NCI-H1930 (cell line): ENCODE measurements at regions not wholly inside any gene's neighbourhood (a gene's known extent, or its start where the extent isn't known, plus 50 kb on each side); places are given as distances from the start of the nearest gene placed in this dataset.
A peak's percentile ranks its signal among the peaks of the same experiment; 100 is the strongest.
"Not testable (repeated sequence)": the region's sequence is repeated elsewhere in the genome, so short reads cannot be mapped to it uniquely, and the experiment has no call there.

Source experiments
- DNase-seq, 2 experiments: peaks; one replicate each; lab custom pipeline; 2025; lab: John Stamatoyannopoulos, UW

DNA sequence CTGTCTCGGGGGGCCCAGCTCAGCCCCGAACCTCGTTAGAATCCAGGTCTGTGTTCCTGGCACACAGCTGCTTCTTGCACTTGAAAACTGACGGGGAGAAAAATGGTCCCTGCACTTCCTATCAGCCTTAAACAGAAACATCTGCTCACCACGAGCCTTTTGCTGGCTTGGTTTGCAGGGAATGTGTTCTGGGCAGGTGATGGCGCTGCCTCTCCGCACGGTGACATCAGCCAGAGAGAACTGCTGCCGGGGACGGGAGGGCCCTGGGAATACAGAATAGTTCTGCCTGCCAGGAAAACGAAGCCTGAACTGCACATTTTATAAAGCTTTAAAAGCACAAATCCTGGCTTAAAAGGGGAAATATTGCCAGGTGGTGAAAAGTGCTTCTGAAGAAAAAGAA lies 622.5 kb downstream of the TYW1 start:
- peak in 1 of 2 experiments; percentile 19 for DNase-seq

DNA sequence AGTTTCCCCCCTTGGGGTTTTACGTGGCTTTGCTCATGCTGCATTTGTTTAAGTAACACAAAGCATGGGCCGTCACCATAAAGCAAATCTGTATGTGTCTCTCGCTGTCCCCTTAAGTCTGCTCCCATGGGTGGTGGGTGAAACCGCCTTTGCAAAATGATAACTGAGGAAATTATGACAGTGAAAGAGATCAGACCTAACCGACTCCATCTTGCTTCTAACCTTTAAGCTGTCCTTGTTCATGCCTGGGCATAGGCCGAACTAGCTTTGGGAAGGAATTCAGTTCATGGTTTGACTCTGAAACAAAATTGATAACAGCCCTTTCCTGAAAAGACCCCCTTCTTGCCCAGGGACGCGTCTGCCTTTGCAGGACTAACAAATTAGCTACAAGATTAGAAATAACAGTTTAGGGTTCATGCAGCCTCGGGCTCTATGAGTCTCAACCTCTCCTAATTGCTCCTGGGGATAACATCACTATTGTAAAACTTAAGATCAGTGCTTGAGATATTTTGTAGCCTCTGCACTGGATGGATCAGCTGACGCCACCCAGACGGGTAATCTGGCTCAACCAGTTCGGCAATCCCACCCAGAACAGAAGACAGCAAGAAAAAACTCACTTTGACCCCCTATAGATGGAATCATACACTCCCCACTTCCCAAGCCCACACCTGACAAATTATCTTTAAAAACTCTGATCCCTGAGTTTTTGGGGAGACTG lies 623.7 kb downstream of the TYW1 start:
- DNase-seq: no peak

DNA sequence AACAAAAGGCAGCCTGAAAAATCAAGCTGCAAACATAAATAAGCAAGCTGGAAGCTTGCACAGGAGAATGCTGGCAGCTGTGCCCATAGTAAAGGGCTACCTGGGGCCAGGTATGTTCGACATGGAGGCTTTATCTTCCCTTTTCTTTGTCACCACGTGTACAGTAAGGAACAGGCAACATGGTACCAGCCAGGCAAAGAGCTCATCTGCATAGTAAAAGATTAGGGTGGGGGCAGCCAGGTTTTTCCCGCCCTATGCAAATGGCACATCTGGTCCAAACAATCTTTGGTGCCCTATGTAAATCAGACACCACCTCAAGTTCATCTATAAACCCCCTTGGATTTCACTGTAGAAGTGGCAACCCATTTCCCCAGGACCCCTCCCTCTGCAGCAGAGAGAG lies 625.1 kb downstream of the TYW1 start:
- no peak for DNase-seq

DNA sequence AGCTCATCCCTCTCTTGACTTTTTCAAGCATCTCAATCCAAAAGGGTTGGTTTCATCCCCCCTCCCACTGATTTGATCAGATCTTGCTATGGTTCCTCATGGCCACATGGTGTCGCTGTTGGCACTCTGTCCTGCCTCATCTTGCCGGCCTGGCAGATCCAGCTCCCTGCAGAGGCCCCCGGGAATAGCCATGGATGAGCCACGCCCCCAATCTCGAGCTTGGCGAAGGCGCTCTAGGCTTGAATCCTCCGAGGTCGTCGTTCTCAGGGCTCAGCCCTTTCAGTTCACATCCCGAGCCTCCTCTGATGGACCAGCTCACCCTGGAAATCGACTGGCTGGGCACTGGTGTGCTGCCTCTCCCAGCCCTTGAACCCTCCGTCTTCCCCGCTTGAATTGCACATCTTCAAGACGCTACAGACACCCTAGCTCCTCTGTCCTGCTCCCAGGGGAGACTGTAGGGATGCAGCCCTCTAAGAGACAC lies 628.7 kb downstream of the TYW1 start:
- peak; percentile 71 to 75 for DNase-seq

DNA sequence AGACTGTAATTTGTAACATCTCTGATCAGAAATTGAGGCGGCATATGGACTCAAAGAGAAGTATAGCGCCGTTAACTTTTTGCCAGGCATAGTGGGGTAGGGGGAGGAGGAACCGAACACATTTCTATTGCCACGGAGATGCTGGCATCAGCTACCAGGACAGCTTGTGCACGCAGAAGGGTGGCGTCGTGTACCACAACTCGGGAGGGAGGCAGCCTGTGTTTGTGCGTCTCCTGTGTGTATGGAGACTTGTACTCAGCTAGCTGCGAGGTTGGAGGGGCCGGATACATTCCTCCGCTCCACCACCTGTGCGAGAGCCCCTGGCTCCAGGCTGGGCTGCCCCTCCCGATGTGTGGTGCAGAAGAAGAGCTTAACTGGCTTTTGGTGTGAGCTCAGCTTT lies 634.8 kb downstream of the TYW1 start:
- no peak for DNase-seq

DNA sequence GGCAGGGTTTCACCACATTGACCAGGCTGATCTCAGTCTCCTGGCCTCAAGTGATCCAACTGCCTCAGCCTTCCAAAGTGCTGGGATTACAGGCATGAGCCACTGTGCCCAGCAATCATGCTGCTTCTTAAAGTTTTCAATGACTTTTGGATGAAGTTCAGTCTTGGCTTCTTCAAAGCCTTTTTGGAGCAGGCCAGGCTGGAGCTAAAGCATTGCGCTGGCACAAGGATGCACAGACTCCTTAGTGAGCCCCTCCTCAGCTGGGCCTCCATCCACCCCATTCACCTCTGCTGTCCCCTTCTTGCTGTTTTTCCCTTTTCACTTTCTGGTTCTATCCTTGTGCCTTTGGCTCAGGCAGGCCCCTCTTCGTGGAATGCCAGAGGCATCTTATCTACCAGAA lies 638.6 kb downstream of the TYW1 start:
- no peak for DNase-seq

DNA sequence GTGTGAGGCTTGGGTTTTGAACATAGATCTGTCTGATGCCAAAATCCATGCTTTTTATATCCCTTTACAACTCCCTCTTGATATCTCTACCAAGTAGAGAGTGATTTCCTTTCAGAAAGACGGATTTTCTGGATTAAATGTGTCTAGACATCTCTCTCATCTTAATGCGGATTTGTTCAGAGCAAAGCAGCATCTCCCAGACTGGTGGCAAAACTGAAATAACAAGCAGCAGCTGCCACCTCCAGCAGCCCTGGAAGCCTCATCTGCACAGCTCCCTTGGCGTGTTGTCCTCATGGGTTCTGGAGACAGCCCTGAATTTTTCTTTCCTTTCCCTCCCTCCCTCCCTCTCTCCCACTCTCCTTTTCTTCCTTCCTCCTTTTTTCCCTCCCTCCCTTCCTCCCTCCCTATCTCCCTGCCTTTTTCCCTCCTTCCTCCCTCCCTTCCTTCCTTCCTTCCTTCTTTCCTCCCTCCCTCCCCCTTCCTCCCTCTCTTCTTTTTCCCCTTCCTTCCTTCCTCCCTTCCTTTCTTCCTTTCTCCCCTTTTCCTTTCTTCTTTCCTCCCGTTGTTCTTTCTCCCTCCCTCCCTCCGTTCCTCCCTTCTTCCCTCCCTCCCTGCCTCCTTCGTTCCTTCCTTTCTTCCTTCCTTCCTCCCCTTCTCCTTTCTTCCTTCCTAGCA lies 639.9 kb downstream of the TYW1 start:
- DNase-seq: no peak

DNA sequence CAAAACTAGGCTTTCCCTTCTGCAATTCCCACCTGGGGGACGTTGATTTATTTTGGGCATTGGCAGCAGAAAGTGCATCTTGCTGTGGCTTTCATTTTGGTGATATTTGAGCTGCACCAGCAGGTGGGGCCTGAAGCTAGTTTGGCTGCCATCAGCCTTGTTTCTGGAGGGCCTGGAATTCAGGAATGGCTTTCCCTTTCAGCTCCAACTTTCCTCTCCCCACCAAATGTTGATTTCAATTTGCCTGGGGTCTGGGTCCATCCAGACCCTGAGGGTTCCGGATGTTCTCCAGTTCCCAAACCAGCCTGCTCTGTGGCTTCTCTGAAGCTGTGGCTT lies 640.4 kb downstream of the TYW1 start:
- peak in 1 of 2 experiments; percentile 17 for DNase-seq

DNA sequence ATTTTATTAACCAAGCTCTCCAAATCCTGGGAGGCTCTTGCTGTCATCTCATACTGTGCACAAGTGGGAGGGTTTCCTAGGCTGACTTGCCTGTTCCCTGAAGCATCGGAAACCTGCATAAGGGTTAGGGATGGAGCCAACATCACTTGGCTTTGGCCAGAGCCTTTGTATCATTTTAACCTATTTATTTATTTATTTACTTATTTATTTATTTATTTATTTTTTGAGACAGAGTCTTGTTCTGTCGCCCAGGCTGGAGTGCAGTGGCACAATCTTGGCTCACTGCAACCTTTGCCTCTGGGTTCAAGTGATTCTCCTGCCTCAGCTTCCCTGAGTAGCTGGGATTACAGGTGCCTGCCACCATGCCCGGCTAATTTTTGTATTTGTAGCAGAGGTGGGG lies 645.9 kb downstream of the TYW1 start:
- DNase-seq: not testable (repeated sequence)

DNA sequence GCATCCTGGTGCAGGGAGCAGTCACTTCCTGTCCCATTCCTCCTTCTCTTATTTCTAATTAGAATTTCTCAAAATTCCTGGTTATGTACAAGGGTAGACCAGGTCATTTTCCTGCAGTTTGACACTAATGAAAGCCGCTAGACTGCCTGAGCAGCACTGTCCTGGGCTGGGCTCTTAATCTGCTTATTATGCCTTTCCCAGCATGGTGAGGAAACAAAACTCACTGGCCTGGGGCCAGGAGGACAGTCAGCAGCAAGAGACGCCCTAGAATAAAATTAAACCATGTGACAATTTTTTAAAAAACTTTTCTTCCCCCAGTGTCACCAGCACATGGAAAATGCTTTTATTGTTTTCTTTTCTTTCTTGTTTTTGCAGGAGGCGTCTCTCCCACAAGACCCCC lies 647.5 kb downstream of the TYW1 start:
- DNase-seq: no peak

DNA sequence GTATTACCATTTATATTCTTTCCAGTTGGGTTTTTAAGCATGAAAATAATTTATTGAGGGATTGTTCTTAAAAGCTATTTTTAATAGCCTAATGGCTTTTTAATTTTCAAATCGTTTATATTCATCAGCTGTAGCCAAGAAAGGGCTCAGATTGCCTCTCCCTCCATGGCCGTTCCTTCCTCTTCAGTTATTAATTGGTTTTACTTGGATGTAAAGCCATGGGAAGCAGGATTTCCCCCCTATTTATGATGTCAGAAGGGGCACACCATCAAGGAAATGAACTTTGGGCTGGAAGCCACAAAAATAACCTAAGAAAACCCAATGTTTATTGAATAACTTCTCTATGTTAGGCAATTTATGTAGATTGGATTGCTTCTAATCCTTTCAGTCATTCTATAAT lies 656.3 kb downstream of the TYW1 start:
- no peak for DNase-seq

DNA sequence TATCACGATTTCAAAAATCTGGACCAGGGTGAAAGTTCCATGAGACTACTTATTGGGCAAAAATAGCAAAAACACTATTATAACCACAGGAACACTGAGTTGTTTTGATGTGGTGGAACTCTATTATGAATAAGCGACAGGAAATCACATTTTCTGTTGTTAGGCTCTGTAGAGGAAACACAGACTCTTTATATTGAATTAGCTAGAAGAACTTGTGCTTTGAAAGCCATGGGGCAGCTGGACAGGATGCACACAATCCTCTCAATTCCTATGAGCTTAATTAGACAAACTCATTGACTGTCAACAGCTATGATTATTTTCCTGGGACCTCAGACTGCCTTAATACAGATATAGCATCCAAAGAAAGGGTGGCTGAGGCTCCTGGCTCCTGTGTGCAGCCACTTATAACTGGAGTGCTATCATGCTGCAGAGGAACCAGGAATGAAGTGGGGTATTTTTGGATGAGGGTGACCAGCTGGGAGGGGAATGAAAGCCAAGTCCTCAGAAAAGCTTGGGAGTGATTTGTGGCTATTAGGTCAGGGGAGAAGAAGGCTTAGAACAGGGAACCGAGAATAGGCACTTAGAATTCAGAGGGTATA lies 657.3 kb downstream of the TYW1 start:
- DNase-seq: no peak

DNA sequence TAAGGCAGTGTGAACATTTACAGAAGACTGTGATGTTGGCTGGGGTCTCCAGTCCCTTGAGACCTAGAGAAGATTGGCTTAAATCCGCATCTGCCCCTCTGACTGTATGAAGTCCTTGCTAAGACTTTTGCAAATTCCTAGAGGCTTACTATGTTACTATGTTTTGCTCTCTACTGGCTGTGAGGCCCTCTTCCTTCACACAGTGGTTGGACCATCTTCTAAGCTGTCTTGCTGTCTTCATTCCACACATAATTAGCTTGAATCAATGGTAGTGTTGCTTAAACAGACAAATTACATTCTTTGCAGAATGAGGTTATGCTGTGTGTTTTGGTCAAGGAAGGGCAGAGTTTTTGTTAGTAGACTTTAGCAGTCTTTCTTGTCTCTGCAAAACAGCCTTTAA lies 658.0 kb downstream of the TYW1 start:
- no peak for DNase-seq

DNA sequence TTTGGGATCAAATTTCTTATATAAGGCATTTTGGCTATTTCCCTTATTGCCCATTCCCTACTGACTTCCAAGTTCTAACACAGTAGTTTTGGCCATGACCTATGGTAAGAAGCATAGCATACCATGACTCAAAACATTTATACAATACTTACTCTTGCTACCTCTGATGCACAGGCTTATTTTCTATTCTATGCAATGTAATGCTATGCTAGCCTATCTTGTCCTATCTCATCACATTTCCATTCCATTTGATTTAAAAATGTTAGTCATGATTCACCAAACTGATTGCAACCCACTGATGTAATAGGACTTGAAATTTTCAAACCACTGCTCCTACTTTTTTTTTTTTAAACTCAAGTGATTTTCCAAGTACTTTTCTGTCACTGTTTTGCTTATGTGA lies 658.5 kb downstream of the TYW1 start:
- DNase-seq: no peak

DNA sequence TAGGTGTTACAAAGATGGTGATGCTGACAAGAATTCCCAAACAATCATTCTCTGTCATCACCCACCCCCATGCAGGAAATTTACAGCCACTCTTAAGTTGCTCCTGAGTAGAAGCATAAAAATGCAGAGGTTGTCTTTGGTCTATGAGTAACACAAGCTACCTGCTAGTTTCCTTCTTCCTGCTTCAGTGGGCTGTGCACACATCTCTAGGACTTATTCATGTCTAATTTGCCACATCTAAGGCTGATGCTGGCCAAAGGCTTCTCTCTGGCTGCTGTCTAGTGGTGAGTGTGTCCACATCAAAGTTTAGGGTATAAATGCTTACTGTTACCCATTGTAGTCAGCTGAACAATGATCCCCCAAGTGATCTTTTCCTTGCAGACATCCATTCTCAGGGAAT lies 662.5 kb downstream of the TYW1 start:
- DNase-seq: no peak

DNA sequence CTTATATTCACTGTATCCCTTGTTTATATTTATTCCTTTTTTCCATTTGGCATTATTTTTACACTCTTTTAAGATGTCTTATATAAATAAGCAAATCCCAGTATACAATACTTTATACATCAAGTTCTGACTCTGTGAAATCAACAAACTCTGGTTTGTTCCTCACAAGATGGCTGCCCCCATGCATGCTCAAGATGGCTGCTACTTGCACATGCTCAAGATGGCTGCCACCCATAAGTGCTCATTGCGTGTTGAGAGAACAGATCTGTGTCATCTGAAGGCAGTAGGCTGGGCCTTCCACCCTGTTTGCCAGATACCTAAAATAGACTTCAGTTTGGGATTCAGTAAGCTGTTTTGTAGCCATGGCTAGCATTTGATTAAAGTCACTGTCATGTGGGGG lies 666.2 kb downstream of the TYW1 start:
- DNase-seq: no peak

DNA sequence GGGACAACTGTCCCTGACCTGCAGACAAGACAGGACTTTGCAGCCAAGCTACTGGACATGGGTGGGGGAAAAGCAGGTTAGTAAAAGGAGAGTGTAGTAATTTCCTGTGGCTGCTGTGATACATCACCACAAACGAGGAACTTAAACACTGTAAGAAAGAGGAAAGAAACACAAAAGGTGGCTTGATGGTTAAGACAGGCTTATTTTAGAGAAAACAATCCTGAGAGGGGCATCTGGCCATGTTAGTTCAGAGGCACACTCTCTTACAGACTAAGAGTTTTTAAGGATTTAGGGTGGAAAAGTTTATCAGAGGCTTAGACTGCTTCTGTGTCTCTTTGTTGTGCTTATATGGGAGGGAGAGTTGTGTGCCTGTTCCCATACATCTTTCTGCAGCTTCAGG lies 667.0 kb downstream of the TYW1 start:
- DNase-seq: no peak

DNA sequence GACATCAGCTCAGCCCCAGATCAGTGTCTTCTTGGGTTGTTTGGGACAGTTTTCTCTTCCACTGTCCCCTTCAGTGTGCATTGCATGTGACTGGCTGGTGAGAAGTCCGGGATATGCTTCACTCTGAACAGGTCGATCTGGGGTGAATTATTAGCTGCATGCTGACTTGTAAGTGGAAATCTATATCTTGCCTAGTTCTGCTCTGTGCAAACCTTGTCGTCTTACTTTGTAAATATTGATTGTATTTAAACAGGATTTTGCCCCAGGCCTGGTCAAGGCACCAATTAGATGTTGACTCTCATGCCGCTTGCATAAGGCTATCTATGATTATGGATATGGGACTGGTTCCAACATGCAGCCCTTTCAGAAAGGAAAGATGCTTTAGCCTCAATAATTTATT lies 669.7 kb downstream of the TYW1 start:
- DNase-seq: not testable (repeated sequence)

DNA sequence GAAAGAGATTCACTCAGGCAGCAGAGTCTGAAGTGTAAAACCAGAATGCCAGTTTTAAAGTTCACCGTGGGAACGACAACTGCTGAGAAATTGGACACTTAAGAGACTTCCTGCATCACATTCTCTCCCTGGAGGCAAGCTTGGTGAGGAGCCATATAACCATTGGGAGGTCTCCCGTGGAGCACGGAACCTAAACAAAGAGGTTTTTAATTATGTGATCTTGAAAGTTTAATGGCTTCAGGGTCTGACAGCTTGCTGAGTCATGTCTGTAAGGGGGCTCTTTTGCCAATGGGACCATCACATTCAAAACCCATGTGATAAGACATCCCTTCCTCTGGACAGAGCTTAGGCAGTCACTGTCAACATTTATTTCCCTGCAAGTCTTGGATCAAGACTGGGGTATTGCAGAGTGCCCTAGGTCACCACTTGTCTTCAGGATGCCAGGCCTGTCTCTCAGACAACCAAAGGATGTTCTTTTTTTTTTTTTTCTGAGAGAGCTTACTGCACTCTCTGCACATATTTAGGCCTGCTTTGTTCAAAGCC lies 674.4 kb downstream of the TYW1 start:
- no peak for DNase-seq

DNA sequence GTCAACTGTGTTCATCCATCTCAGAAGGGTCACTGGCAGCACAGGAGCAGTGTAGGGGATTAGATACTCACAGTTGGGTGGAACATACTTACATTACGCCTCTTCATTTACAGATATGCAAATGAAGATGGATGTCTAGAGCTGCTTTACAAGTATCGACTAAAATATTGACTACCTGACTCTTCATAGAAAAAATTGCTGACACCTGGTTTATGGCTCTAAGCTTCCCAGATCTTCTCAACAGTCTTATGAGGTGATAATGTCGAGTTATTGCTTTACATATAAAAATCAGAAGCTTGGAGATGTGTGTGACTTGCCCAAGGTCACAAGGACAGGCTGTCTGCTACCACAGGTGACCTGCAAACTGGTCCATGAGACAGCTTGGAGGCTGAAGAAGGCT lies 677.2 kb downstream of the TYW1 start:
- no peak for DNase-seq

DNA sequence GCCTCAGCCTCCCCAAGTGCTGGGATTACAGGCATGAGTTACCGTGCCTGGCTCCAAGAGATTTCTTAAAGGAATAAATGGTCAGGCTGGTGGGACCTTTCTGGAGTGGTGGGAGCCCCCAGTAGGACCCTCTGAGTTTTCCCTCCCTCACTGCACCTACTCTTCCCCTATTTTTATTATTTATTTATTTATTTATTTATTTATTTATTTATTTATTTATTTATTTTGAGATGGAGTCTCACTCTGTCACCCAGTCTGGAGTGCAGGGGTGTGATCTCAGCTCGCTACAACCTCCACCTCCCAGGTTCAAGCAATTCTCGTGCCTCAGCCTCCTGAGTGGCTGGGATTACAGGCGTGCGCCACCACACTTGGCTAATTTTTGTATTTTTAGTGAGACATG lies 678.2 kb downstream of the TYW1 start:
- not testable (repeated sequence) for DNase-seq

DNA sequence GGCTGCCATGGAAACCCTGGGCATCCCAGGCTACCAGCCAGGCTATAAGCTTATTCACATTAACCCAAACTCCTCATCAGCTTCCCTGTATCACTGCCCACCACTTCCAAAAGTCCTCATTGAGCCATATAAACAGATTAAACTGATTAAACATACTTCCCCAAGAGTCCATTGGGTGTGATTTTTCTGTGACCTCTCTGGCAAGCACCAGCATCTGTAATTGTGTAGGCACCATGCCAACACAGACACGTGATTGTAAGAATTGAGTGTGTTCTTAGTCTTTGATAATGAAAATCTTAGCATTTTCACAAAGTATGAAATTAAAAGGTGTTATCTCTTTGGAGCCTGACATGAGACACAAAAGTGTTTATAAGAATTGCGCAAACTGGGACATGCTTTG lies 679.3 kb downstream of the TYW1 start:
- DNase-seq: no peak

DNA sequence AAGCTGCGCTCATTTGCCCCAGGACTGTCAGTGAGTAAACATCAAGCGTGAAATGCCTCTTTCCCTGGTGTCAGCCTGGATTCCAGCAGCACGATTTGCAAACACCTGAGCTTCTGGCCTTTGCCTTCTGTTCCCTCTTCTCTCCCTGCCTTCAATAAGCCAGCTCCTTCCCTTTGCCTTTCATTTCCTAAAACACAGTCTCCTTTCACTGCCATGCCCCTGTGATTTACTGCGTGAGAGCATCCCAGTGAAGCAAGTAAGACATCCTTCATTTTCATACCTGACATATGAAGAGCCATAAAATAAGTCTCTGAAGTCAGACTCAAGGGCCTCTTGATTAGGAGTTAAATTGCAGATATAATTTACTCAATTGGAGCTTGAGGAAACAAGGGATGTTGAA lies 681.8 kb downstream of the TYW1 start:
- no peak for DNase-seq
